ENCODE measurements at regions not wholly inside any gene's neighbourhood (a gene's known extent, or its start where the extent isn't known, plus 50 kb on each side); places are given as distances from the start of the nearest gene placed in this dataset.

- Histone ChIP-seq H3K4me3 (no peak overlapping the region), H3K4me1 (no peaks in the 10 kb centered on the region), H3K27me3 (peaks cover 21% of the 10 kb centered on the region), H3K9me3 (peaks cover 0 to 14% (median 0%) of the 10 kb centered on the region in 3 donors), H3K36me3 (no peaks in the 10 kb centered on the region), H3K27ac (no peak overlapping the region)
- 71% methylated on average over 4 of the region's 28 CpGs; no CpG with 5 or more reads in 1 of the 2 donors for WGBS, 2 donors (ENCODE audit: low coverage in 1 of 2)
- no peak for ATAC-seq
- TF ChIP-seq, protein P1, sequence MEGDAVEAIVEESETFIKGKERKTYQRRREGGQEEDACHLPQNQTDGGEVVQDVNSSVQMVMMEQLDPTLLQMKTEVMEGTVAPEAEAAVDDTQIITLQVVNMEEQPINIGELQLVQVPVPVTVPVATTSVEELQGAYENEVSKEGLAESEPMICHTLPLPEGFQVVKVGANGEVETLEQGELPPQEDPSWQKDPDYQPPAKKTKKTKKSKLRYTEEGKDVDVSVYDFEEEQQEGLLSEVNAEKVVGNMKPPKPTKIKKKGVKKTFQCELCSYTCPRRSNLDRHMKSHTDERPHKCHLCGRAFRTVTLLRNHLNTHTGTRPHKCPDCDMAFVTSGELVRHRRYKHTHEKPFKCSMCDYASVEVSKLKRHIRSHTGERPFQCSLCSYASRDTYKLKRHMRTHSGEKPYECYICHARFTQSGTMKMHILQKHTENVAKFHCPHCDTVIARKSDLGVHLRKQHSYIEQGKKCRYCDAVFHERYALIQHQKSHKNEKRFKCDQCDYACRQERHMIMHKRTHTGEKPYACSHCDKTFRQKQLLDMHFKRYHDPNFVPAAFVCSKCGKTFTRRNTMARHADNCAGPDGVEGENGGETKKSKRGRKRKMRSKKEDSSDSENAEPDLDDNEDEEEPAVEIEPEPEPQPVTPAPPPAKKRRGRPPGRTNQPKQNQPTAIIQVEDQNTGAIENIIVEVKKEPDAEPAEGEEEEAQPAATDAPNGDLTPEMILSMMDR (IDR thresholded peaks at IDR 0.05), result no peak
- TF ChIP-seq POLR2AphosphoS5 (IDR thresholded peaks at IDR 0.05), result no peak
- no peak for TF ChIP-seq EP300 (IDR thresholded peaks at IDR 0.05)
- TF ChIP-seq POLR2A (IDR thresholded peaks at IDR 0.05), result no peak
These were observed 81.9 kb upstream of the ADAMTS2 start for GRCh38 chr5:179427032-179427675.

DNA sequence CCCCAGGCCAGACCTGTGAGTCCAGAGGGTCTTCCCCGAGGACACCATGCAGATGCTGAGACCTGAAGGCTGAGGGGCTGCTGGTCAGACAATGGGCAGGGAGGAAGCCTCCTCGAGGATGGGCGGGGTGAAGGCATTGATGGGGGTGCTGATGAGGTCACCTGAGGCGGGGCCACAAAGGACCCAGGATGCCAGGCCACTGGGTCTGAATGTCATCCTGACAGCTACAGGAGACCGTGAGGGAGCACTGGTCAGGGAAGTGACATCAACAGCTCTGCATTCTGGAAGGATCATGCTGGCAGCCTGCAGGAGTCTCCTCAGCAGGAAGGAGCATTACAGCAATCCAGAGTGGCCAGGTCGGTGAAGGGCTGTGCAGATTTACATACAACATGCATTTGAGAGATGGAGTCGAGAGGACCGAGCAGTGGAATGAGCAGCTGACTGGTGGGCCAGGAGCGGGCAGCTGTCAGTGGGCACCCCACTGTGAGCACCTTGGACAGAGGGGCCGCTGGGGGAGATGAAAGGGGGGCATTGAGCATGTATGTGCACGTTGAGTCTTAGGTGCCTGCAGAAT, 77.7 kb upstream of the ADAMTS2 start:
- Histone ChIP-seq H3K27me3 (peaks cover 32% of the 10 kb centered on the region), H3K9me3 (no peaks in the 10 kb centered on the region), H3K4me3 (no peak overlapping the region), H3K27ac (no peak overlapping the region), H3K4me1 (no peaks in the 10 kb centered on the region), H3K36me3 (no peaks in the 10 kb centered on the region)
- TF ChIP-seq POLR2A (IDR thresholded peaks at IDR 0.05) (no peak), POLR2AphosphoS5 (IDR thresholded peaks at IDR 0.05) (no peak), EP300 (IDR thresholded peaks at IDR 0.05) (no peak)
- TF ChIP-seq, protein P1 (IDR thresholded peaks at IDR 0.05), result no peak
- ATAC-seq, result no peak
- 27 to 54% methylated on average over 2 to 6 of the region's 11 CpGs for WGBS, 2 donors (ENCODE audit: low coverage in 1 of 2)

- no peaks in the 10 kb centered on the region for H3K4me1 ChIP-seq
- no peak for TF ChIP-seq POLR2AphosphoS5 (IDR thresholded peaks at IDR 0.05)
- TF ChIP-seq POLR2A (IDR thresholded peaks at IDR 0.05), result no peak
- no peak for TF ChIP-seq EP300 (IDR thresholded peaks at IDR 0.05)
- TF ChIP-seq, protein P1 (IDR thresholded peaks at IDR 0.05), result no peak
- H3K4me3 ChIP-seq, result no peak overlapping the region
- no peaks in the 10 kb centered on the region for H3K36me3 ChIP-seq
- ATAC-seq, result no peak
- peaks cover 33% of the 10 kb centered on the region for H3K27me3 ChIP-seq
- WGBS, 2 donors (ENCODE audit: low coverage in 1 of 2), result 86% methylated on average over 1 of the region's 7 CpGs; no CpG with 5 or more reads in 1 of the 2 donors
- no peak overlapping the region for H3K27ac ChIP-seq
- no peaks in the 10 kb centered on the region for H3K9me3 ChIP-seq
These were observed 77.1 kb upstream of the ADAMTS2 start for GRCh38 chr5:179422213-179422855.

DNA sequence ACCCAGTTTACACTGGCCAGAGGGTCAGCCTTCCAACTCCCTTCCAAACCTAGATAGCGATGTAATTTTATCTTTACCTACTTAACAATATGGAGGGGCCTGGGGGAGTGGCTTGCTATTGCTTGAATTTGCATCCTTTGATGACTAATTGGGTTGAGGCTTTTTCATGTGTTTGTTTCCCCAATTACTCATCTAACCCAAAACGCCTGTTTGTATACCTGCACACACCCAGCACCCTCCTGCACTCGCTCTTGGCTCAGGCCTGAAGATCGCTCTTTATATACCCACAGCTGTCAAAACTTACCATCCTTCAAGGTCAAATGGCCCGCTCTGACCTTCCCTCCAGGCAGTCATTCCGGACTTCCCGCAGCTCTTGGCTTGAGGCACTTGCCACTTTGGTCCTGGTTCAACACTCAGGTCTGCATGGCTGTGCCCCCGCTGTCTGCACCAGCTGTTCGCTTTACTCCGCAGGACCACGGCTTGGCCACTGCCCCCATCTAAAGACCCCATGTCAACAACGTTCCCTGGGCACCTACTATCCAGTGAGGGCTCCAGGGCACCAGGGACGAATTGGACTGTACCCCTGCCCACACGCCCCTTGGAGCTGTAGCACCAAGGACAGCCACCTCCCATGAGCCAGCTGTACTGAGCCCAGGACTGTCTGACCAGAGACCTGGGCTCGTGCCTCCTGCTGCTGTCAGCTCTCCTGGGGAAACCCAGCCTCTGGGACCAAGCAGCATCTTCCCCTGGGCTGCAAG, 76.1 kb upstream of the ADAMTS2 start:
- H3K4me3 ChIP-seq, result no peak overlapping the region
- no peak for ATAC-seq
- no peaks in the 10 kb centered on the region for H3K4me1 ChIP-seq
- 87 to 92% methylated on average over 8 of the region's 15 CpGs for WGBS, 2 donors (ENCODE audit: low coverage in 1 of 2)
- no peak overlapping the region for H3K27ac ChIP-seq
- no peaks in the 10 kb centered on the region for H3K9me3 ChIP-seq
- no peak for TF ChIP-seq POLR2A (IDR thresholded peaks at IDR 0.05)
- no peak for TF ChIP-seq POLR2AphosphoS5 (IDR thresholded peaks at IDR 0.05)
- TF ChIP-seq, protein P1 (IDR thresholded peaks at IDR 0.05), result no peak
- no peak for TF ChIP-seq EP300 (IDR thresholded peaks at IDR 0.05)
- H3K36me3 ChIP-seq, result no peaks in the 10 kb centered on the region
- H3K27me3 ChIP-seq, result peaks cover 39% of the 10 kb centered on the region

All from gastroesophageal sphincter (tissue), 4 donors.